Keratinocyte (primary cell): ENCODE measurements at regions not wholly inside any gene's neighbourhood (a gene's known extent, or its start where the extent isn't known, plus 50 kb on each side); places are given as distances from the start of the nearest gene placed in this dataset.

Experiments
- DNase-seq: peaks from one replicate; pipeline ENCODE4 v3.0.0-alpha.2; 2011; ENCODE audit warnings: low read depth, missing footprints, low spot score
- FAIRE-seq: peaks from 2 replicates; lab custom pipeline; 2011; peaks lifted over from hg19 to GRCh38; lab: Jason Lieb, UNC
- H2AFZ ChIP-seq: 2 replicates; pipeline ENCODE4 v1.6.0; 2012; ENCODE audit warnings: low read length, control low read depth, inconsistent platforms; ENCODE audit not compliant: control insufficient read depth
- H3K27ac ChIP-seq: 2 replicates; pipeline ENCODE4 v1.5.1; 2011; ENCODE audit warnings: low read length; ENCODE audit not compliant: control insufficient read depth, insufficient read depth
- H3K27me3 ChIP-seq: 3 replicates; pipeline ENCODE4 v1.6.0; 2011; ENCODE audit warnings: low read length; ENCODE audit not compliant: control insufficient read depth, insufficient read depth; ENCODE audit errors: extremely low read depth
- H3K36me3 ChIP-seq, 2 experiments: 2 replicates in 1 of 2; 3 replicates in 1 of 2; pipeline ENCODE4 v1.5.1; 2011; ENCODE audit warnings: low read length in 2 of 2, mild to moderate bottlenecking in 1 of 2; ENCODE audit not compliant: control insufficient read depth in 2 of 2, insufficient read depth in 2 of 2; ENCODE audit errors: extremely low read depth in 1 of 2
- H3K4me1 ChIP-seq: 3 replicates; pipeline ENCODE4 v1.5.1; 2011; ENCODE audit warnings: low read length; ENCODE audit not compliant: control insufficient read depth, insufficient read depth; ENCODE audit errors: extremely low read depth
- H3K4me2 ChIP-seq: 3 replicates; pipeline ENCODE4 v1.6.0; 2011; ENCODE audit warnings: low read depth, low read length; ENCODE audit not compliant: control insufficient read depth, insufficient read depth; ENCODE audit errors: extremely low read depth
- H3K4me3 ChIP-seq, 3 experiments: fragments of 200-600 bp in 1 of 3; sonication (generic) in 1 of 3; 2 replicates in 2 of 3; 3 replicates in 1 of 3; pipeline ENCODE4 v1.5.1; 2011 to 2016; ENCODE audit warnings: low read length in 3 of 3, mild to moderate bottlenecking in 3 of 3, control low read depth in 2 of 3, inconsistent platforms in 1 of 3, low read depth in 1 of 3, mixed read lengths in 1 of 3, mixed run types in 1 of 3, moderate library complexity in 1 of 3; ENCODE audit not compliant: control insufficient read depth in 2 of 3, insufficient read depth in 2 of 3; ENCODE audit errors: extremely low read depth in 1 of 3
- H3K79me2 ChIP-seq: 2 replicates; pipeline ENCODE4 v1.6.0; 2012; ENCODE audit warnings: low read length; ENCODE audit not compliant: control insufficient read depth, insufficient read depth
- H3K9ac ChIP-seq: 3 replicates; pipeline ENCODE4 v1.6.0; 2011; ENCODE audit warnings: low read length; ENCODE audit not compliant: control insufficient read depth, insufficient read depth; ENCODE audit errors: extremely low read depth
- H3K9me1 ChIP-seq: 3 replicates; pipeline ENCODE4 v1.6.0; 2011; ENCODE audit warnings: low read length; ENCODE audit not compliant: control insufficient read depth, insufficient read depth; ENCODE audit errors: extremely low read depth
- H3K9me3 ChIP-seq: 2 replicates; pipeline ENCODE4 v1.5.1; 2012; ENCODE audit warnings: low read depth, low read length; ENCODE audit not compliant: control insufficient read depth
- H4K20me1 ChIP-seq: 3 replicates; pipeline ENCODE4 v1.6.0; 2011; ENCODE audit warnings: low read length; ENCODE audit not compliant: control insufficient read depth, insufficient read depth; ENCODE audit errors: extremely low read depth
- CTCF ChIP-seq, 3 experiments: IDR thresholded peaks in 1 of 3; conservative IDR thresholded peaks in 1 of 3; optimal IDR thresholded peaks in 1 of 3; 2 replicates in 2 of 3; 3 replicates in 1 of 3; pipeline versions ENCODE3 to v1.5.1; 2011; ENCODE audit warnings: low read length in 3 of 3, mild to moderate bottlenecking in 3 of 3, moderate library complexity in 2 of 3, control low read depth in 1 of 3, inconsistent platforms in 1 of 3; ENCODE audit not compliant: insufficient read depth in 2 of 3; ENCODE audit errors: extremely low read depth in 1 of 3
- EZH2 ChIP-seq: IDR thresholded peaks from one replicate; pipeline ENCODE4 v1.6.1; 2012; ENCODE audit warnings: inconsistent platforms, mild to moderate bottlenecking, low read length, moderate library complexity
- dilution Hi-C: fragments of 300-500 bp; cut with MboI; formaldehyde crosslinking; loops from one replicate; pipeline ENCODE4 v1.7.0; 2020; ENCODE audit warnings: low sequenced_read_pairs; ENCODE audit not compliant: extremely low pct_ligation_motif_present

- H3K27ac ChIP-seq, result no peak overlapping the region
- dilution Hi-C loops, result no loop called here
- H3K4me1 ChIP-seq, result no peaks in the 10 kb centered on the region
- no peak for TF ChIP-seq EZH2
- no peak for TF ChIP-seq CTCF (optimal IDR thresholded peaks at IDR 0.05 in 1 of 3, IDR thresholded peaks at IDR 0.05 in 1 of 3, conservative IDR thresholded peaks at IDR 0.05 in 1 of 3; ENCODE audit: extremely low read depth in 1 of 3, insufficient read depth in 2 of 3, low read length in 3 of 3)
- H3K9me1 ChIP-seq, result no peaks in the 10 kb centered on the region
- no peak overlapping the region for H2AFZ ChIP-seq
- H3K79me2 ChIP-seq, result no peaks in the 10 kb centered on the region
- DNase-seq, result no peak
- no peaks in the 10 kb centered on the region for H3K27me3 ChIP-seq
- no peak for FAIRE-seq
- H3K4me2 ChIP-seq, result no peak overlapping the region
- H3K4me3 ChIP-seq, result no peak overlapping the region
- no peak overlapping the region for H3K9ac ChIP-seq
- H3K36me3 ChIP-seq, result no peaks in the 10 kb centered on the region
- no peaks in the 10 kb centered on the region for H4K20me1 ChIP-seq
- no peaks in the 10 kb centered on the region for H3K9me3 ChIP-seq
These were observed 399.2 kb upstream of the JAG1 start for GRCh38 chr20:11072982-11073381.

- H2AFZ ChIP-seq, result no peak overlapping the region
- dilution Hi-C loops, result no loop called here
- TF ChIP-seq EZH2 (no peak), CTCF (optimal IDR thresholded peaks at IDR 0.05 in 1 of 3, IDR thresholded peaks at IDR 0.05 in 1 of 3, conservative IDR thresholded peaks at IDR 0.05 in 1 of 3; ENCODE audit: extremely low read depth in 1 of 3, insufficient read depth in 2 of 3, low read length in 3 of 3) (no peak)
These were observed 402.8 kb upstream of the JAG1 start for GRCh38 chr20:11076434-11077105.

More at GRCh38 chr20:11076434-11077105, 402.8 kb upstream of the JAG1 start:
- Histone ChIP-seq H3K27me3 (no peaks in the 10 kb centered on the region), H3K9me1 (no peaks in the 10 kb centered on the region), H3K4me2 (no peak overlapping the region), H3K9ac (no peak overlapping the region), H3K4me3 (no peak overlapping the region), H3K79me2 (no peaks in the 10 kb centered on the region), H3K27ac (no peak overlapping the region), H4K20me1 (no peaks in the 10 kb centered on the region), H3K36me3 (no peaks in the 10 kb centered on the region), H3K4me1 (no peaks in the 10 kb centered on the region), H3K9me3 (no peaks in the 10 kb centered on the region)
- DNase-seq, result no peak
- FAIRE-seq, result peak; percentile 32
